NCI-H748 (cell line): ENCODE measurements at regions not wholly inside any gene's neighbourhood (a gene's known extent, or its start where the extent isn't known, plus 50 kb on each side); places are given as distances from the start of the nearest gene placed in this dataset.

Source experiments
- DNase-seq: peaks from one replicate; lab custom pipeline; 2025; ENCODE audit not compliant: unreplicated experiment; lab: John Stamatoyannopoulos, UW

DNA sequence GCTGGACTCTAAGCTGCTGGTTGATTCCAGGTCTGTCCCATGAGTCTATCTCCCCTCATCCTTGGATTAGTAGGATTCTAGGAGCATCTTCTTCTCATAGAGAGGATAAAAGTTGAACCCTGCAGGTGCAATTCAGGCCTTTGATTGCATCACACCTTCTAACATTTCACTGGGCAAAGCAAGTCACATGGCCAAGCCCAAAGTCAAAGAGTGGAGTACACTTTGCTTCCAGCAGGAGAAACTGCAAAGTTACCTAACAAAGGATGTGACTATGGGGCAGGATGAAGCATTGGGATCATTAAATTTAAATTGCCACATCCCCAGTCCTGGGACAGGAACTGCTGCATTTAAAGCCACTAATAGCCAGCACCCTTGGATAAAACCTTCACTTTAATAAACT lies 51.0 kb upstream of the EGFLAM start:
- DNase-seq = no peak

GRCh38 chr5:38202741-38203140 lies 55.6 kb upstream of the EGFLAM start:
- DNase-seq = no peak

- no peak for DNase-seq
These were observed 57.3 kb upstream of the EGFLAM start for GRCh38 chr5:38200872-38201557.

GRCh38 chr5:38197118-38197517 lies 61.2 kb upstream of the EGFLAM start:
- DNase-seq = no peak

DNA sequence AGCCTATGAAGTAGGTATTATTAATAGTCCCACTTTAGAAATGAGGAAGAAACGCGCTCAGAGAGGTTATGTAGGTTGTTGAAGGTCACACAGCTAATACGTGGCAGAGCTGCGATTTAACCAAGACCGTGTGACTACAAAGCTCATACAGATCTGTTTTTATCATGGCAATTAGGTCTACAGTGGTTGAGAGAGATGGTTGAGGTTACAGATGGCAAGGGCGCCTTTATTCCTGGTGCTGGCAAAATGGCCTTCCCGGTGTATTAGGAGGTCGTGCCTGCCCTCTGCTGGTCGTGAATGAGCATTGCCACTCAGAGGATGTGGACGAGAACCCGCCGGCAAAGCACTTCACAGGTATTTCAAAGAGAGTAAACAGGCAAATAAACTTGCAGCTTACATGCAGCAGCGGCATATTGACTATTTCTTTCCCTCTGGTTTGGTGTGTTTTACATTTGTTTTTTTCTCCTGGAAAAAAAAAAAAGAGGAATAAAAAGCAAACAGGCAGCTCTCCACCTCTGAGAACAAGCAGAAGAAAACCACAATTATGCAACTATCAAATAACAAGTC lies 65.3 kb upstream of the EGFLAM start:
- DNase-seq = peak; percentile 83

GRCh38 chr5:38191693-38192092 lies 66.7 kb upstream of the EGFLAM start:
- DNase-seq = no peak

GRCh38 chr5:38190111-38190510 lies 68.2 kb upstream of the EGFLAM start:
- no peak for DNase-seq

- no peak for DNase-seq
These were observed 69.3 kb upstream of the EGFLAM start for GRCh38 chr5:38189081-38189504.

DNA sequence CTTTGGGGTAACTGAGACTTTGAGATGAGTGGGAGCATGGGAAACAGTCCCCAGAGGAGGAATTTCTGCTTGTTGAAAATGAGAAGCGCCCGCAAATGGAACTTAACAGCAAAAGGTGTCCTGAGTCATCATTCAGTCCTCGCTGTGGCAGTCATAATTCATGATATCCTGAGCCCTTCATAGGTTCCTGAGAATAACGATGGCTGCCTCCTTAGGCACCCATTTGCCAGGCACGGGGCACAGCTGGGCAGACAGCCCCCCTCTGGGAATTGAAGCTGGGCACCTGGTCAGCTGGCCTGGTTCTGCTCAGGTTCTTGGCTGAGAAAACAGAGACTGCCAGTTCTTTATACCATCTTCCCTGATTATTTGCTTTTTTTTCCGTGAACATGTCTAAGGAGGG lies 69.8 kb upstream of the EGFLAM start:
- no peak for DNase-seq

GRCh38 chr5:38187532-38187931 lies 70.8 kb upstream of the EGFLAM start:
- DNase-seq = no peak

- DNase-seq = no peak
These were observed 73.7 kb upstream of the EGFLAM start for GRCh38 chr5:38184627-38185026.

DNA sequence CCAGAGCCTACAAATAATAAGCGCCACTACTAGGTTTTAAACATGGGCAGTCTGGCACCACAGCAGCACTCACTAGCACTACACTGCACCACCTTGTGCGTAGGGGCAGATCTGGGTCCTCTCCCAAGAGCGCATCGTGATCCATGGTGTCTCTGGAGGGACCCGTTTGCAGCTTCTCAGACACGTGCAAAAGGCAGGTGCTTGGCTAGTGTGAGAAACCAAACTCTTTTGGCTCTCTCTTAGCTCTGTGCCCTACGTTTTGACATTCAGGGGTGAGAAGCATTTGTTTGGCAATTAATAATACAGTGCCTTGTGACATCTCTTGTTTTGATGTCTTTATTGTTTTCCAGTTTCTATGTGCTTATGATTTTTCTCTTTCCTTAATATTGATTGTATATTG lies 75.4 kb upstream of the EGFLAM start:
- DNase-seq = no peak

GRCh38 chr5:38168029-38168428 lies 90.3 kb upstream of the EGFLAM start:
- DNase-seq = no peak

- DNase-seq = no peak
These were observed 90.8 kb upstream of the EGFLAM start for GRCh38 chr5:38167562-38167996.

GRCh38 chr5:38166832-38167231 lies 91.5 kb upstream of the EGFLAM start:
- no peak for DNase-seq

DNA sequence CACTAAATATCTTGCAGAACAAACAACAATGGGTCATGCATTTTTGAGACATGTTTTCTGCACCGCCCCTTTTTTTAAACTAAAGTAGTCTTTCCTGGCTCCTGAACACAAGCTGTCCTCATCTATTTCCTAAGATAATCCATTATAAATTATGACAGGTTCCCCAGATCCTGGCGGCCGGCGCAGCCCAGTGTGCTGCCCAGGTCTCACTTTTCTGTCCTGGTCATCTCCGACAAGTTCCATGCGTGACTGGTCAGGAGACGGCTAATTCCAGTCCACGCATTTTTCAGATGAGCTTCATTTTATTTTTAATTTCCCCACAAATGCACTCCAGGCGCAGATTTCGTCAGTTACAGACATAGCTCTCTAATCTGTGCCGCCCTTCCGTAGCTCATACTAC lies 92.9 kb upstream of the EGFLAM start:
- no peak for DNase-seq

- no peak for DNase-seq
These were observed 93.5 kb upstream of the EGFLAM start for GRCh38 chr5:38164776-38165399.

DNA sequence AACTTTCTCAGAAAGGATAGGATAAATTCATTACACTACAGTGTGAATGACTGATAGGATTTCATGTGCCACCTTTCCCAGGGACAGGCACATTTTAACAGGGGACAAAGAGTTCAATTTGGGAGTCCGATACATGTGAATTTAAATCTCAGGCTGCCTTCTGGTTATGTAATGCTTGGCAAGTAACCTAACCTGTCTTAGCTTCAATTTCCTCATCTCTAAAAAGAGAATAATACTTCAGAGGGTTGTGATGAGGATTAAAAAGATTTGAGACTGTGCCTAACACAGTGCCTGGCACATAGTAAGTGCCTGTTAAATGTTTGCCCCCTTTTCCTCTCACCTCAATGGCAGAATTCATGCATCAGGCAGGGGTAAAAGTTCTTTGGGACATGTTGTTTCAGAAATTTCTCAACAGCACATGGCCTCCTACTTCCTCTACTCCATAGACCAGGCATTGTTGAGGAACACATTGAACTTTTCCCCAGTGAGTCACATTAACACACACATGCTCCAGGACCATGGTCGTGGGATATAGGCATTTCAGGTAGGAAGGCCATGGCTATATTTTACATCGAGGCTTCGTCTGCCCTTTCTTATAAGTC lies 94.6 kb upstream of the EGFLAM start:
- DNase-seq = no peak

DNA sequence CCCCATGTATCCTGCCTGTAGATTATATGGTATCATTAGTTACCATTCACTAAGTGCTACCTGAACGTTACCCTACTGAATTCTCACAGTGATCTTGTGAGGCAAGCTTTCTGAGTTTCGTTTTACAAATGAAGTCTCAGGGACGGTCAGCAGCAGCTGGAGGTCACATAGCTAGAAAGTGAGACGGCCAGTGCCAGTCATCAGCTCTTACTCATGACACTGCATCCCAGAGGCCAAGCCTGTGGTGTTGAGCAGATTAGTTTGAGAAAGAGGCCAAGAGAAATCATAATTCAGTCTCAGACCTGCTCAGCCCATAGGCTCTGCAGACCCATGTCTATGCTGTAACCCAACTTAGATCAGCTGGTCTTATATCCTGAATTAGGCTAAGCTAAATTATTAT lies 95.7 kb upstream of the EGFLAM start:
- no peak for DNase-seq

DNA sequence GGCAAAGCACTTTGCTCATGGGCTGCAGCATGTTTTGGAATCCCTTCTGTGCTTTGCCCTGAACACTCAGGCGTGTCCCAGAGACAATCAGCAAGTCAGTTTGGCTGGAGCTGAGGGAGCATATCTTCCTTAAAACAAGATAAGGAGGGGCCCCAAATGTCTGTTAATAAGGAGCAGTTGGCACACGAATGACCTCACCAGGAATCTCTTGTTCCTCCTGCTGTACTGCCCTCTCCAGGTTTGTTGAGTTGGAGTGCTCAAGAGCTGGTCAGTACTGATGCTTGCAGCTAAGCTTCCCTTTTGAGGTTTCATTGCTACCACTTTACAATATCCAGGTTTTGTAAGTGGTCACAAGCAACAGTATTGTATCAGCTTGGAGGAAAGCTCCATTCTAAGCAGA lies 101.3 kb upstream of the EGFLAM start:
- DNase-seq = no peak

GRCh38 chr5:38154615-38155204 lies 103.6 kb upstream of the EGFLAM start:
- no peak for DNase-seq

DNA sequence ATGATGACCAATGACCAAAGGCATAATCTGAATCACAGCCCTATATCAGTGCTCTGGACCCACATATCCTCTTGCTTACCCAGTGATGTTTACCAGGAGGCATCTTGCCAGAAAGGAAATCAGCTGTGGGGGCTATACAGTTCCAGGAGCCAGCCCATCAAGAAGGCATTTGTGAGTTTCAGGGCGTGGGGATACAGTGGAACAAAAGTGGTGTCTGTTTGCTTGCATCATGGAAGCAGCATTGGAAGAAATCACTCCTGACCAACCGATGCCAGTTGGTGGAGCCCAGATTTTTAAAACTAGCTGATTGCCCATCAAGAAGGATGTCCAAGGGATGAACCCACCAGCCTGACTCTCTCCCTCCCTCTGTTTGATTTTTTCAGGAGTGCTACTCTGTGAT lies 106.5 kb upstream of the EGFLAM start:
- DNase-seq = no peak
